ENCODE measurements at regions not wholly inside any gene's neighbourhood (a gene's known extent, or its start where the extent isn't known, plus 50 kb on each side); places are given as distances from the start of the nearest gene placed in this dataset.

DNA sequence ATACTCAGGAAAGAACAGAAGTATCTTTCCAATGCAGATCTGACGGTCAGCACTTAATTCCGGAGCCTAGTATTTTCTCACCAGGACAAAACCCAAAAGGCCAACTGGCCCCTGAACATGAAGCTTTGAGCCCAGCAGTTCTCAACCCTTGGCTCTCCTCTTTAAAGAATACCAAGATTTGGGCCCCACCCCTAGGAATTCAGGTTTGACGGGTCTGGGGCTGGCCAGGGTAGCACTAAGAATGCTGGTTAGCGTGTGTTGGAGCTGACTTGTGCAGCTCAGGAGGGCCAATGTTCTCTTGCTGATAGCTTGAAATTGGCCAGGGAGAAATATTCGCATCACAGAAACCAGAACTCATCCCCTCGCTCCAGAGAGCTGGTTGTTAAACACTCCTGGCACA, 88.3 kb upstream of the PTCH1 start:
- TF ChIP-seq MIER2 (CRISPR knock-in tag; IDR thresholded peaks at IDR 0.05) (no peak), ZNF615 (CRISPR knock-in tag; IDR thresholded peaks at IDR 0.05; ENCODE audit: borderline replicate concordance) (no peak), SMC3 (IDR thresholded peaks at IDR 0.05; ENCODE audit: low read length) (no peak)
- TF ChIP-seq, protein P1, sequence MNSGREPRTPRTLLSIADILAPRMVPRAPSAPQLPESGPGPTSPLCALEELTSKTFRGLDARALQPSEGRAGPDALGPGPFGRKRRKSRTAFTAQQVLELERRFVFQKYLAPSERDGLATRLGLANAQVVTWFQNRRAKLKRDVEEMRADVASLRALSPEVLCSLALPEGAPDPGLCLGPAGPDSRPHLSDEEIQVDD (CRISPR knock-in tag; IDR thresholded peaks at IDR 0.05; ENCODE audit: borderline replicate concordance) = no peak

All from HepG2 (cell line).